GM20000 (cell line): ENCODE measurements at regions not wholly inside any gene's neighbourhood (a gene's known extent, or its start where the extent isn't known, plus 50 kb on each side); places are given as distances from the start of the nearest gene placed in this dataset.

Experiments
- DNase-seq: peaks from one replicate; pipeline ENCODE4 v3.0.0; 2012; ENCODE audit warnings: low spot score
- TF ChIP-seq, protein P1 (sequence below): IDR thresholded peaks from 2 replicates; pipeline ENCODE4 v1.5.1; 2012; ENCODE audit warnings: mild to moderate bottlenecking, control low read depth; ENCODE audit errors: extremely low read depth, missing control alignments

DNA sequence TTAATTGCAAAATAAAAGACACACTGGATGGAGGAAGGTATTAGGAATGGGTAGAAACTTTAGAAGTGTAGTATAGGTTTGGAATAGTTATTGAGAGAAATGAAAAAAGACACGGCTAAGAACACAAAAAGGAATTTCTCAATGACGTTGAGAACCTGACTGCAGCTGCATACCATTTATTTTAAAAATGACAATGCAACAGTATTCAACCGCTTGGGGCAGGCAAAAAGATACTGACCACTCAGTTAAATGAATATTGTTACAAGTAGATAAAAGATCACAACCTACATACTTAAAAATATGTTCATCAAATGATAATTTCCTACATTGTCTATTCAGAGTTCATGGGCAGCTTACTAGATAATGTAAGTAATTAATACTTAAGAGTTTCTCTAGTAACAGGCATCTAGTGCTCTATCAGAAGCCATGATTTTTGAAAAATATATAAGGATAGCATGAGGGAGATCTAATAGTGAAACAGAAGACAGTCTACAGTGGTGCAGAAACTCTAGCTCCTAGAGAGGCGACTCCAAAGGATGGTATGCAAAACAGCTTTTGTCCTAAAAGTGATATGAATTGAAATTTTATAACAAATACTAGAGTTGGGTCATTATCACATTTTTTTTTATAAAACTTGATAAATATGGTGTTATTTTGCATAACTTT, 216.2 kb upstream of the VEGFC start:
- DNase-seq, result no peak
- TF ChIP-seq, protein P1, sequence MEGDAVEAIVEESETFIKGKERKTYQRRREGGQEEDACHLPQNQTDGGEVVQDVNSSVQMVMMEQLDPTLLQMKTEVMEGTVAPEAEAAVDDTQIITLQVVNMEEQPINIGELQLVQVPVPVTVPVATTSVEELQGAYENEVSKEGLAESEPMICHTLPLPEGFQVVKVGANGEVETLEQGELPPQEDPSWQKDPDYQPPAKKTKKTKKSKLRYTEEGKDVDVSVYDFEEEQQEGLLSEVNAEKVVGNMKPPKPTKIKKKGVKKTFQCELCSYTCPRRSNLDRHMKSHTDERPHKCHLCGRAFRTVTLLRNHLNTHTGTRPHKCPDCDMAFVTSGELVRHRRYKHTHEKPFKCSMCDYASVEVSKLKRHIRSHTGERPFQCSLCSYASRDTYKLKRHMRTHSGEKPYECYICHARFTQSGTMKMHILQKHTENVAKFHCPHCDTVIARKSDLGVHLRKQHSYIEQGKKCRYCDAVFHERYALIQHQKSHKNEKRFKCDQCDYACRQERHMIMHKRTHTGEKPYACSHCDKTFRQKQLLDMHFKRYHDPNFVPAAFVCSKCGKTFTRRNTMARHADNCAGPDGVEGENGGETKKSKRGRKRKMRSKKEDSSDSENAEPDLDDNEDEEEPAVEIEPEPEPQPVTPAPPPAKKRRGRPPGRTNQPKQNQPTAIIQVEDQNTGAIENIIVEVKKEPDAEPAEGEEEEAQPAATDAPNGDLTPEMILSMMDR, result no peak

- DNase-seq, result no peak
- TF ChIP-seq, protein P1, result no peak
Measured at GRCh38 chr4:177010418-177010817, 217.7 kb upstream of the VEGFC start.

GRCh38 chr4:177012918-177013545, 220.3 kb upstream of the VEGFC start:
- TF ChIP-seq, protein P1, result no peak
- DNase-seq, result no peak

DNA sequence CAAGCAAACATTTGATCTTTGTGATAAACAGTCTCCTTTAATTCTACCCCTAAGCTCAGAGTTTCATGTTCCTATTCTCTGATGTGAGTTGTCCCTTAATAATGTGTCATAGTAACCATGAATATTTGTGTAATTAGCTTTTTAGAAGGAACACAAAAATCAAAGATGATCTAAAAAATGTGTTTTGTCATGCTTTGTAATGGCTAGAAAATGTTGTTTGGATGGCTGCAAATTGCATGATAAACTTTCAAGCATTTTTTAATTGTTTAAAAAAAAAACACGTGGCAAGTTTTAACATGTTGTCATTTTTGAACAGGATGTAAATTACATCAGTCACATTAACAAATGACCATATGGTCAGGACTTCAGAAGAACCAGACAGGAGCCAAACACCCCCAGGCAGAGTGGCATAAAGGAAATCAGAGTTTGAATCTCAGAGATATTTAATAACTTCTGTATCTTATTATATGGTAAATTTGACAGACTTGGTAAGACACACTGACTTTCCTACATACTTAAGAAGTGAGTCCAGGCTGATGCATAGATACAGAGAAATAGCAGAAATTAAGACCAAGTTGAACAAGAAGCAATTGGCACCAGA, 223.9 kb upstream of the VEGFC start:
- TF ChIP-seq, protein P1, result no peak
- no peak for DNase-seq

DNA sequence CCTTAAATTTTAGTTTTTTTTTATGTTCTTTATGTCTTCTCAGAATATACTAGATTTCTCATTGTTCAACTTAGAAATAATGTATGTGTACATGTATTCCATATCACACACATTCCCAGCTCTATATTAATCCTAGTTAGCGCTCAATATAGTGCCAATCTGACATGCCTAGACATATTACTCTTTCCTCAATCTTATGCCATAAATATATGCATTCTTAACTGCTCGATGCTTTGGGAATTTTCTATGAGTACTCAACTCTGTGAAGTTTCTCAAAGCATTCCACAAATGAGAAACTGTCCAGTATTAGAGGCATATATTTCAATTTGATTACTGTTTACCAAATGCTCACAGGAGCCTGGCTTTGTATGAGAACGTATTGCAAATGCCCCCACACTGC, 231.2 kb upstream of the VEGFC start:
- TF ChIP-seq, protein P1, result no peak
- no peak for DNase-seq

- no peak for DNase-seq
- TF ChIP-seq, protein P1, result no peak
Measured at GRCh38 chr4:177032341-177032740, 239.6 kb upstream of the VEGFC start.

GRCh38 chr4:177033135-177033534, 240.4 kb upstream of the VEGFC start:
- TF ChIP-seq, protein P1, result no peak
- DNase-seq, result no peak
